ENCODE measurements at regions not wholly inside any gene's neighbourhood (a gene's known extent, or its start where the extent isn't known, plus 50 kb on each side); places are given as distances from the start of the nearest gene placed in this dataset.
A peak's percentile ranks its signal among the peaks of the same experiment; 100 is the strongest.
"Not testable (repeated sequence)": the region's sequence is repeated elsewhere in the genome, so short reads cannot be mapped to it uniquely, and the experiment has no call there.

DNA sequence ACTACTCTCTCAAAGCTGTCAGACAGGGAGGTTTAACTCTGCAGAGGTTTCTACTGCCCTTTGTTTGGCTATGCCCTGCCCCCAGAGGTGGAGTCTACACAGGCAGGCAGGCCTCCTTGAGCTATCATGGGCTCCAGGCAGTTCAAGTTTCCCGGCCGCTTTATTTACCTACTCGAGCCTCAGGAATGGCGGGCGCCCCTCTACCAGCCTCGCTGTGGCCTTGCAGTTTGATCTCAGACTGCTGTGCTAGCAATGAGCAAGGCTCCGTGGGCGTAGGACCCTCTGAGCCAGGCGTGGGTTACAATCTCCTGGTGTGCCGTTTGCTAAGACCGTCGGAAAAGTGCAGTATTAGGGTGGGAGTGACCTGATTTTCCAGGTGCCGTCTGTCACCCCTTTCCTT, 124.3 kb downstream of the PTCHD1 start:
- DNase-seq: not testable (repeated sequence)

DNA sequence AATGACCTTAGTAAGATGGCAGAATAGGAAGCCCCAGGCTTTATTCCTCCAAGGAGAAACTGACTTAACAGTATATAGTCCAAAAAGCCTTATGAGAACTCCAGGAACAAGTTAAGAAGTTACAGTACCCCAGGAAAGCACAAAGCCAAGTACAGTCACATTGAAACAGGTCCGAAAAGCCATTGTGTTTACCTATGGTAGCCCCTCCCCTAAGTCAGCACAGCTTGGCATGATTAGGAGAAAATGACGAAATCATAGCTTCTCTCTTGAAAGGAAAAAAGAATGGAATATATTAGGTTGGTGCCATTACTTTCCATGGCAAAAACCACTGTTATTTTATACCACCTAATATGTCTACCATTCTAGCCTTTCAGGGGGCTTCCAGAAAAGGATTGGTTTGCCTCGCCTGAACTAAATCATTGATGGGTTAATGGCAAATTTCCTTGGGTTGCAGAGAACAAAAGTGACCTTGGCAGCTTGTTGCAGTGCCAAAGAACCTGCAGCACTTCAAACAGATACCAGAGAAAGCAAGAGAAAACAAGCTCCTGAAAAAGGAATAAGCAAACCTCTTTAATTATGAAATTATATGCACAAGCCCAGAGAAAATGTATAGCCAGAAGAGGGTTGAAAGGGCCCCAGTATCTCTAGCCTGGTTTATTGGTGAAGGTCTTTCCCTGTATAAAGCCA, 130.6 kb downstream of the PTCHD1 start:
- no peak for DNase-seq

GRCh38 chrX:23465985-23466384, 131.3 kb downstream of the PTCHD1 start:
- DNase-seq: no peak

- no peak for DNase-seq
These were observed 143.4 kb downstream of the PTCHD1 start for GRCh38 chrX:23478056-23478455.

DNA sequence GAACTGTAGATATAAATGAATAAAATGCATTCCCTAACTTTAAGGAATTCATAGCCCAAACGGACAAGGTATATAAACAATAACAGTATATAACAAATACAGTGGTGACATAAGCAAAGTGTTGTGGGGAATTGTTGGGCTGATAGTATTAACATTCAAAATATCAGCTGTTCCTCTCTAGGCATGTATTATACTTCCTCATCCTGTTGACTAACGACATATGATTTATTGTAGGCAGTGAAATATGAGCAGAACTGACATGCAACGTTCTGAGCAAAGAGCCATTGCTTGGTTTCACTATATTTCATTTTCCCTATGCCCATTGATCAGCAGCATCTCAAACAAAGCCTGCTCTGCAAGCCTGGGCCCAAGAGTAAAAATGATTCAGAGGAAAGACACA, 143.9 kb downstream of the PTCHD1 start:
- no peak for DNase-seq

DNA sequence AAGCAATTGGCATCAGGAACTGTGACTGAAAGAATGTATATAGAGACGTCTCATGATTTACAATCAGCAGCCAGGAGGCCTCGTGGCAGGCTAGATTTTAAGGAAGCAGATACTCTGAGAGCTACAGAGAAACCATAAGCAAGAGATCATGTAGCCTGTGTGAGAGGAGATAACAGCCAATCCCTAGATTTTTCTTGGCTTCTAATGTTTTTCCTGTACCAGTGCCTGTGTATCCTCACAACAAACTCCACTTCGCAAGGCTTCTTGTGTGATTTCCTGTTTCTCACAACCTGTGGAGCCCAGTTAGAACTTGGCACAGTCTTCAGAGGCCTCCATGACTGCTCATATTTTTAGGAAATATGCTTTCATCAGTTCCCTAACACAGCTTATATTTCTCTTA, 147.9 kb downstream of the PTCHD1 start:
- DNase-seq: no peak

DNA sequence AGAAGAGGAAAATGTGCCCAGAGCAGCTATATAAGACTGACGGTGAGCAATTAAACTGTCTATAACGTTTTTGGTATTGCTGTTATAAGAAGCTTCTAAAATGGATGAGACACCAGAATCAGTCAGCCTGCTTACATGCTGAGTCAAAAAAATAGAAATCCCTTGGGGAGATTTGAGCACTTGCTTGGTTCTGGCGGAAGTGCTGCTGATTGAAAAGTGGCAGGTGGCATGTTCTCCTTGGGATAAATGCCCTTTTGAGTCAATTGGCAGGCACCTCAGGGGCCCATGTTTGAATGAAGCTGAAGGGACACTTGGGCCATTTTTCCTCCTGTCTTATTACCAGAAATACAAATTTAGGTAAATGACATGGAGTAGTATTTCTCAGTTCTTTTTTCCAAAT, 148.7 kb downstream of the PTCHD1 start:
- DNase-seq: no peak

- DNase-seq: no peak
These were observed 159.3 kb downstream of the PTCHD1 start for GRCh38 chrX:23493941-23494374.

DNA sequence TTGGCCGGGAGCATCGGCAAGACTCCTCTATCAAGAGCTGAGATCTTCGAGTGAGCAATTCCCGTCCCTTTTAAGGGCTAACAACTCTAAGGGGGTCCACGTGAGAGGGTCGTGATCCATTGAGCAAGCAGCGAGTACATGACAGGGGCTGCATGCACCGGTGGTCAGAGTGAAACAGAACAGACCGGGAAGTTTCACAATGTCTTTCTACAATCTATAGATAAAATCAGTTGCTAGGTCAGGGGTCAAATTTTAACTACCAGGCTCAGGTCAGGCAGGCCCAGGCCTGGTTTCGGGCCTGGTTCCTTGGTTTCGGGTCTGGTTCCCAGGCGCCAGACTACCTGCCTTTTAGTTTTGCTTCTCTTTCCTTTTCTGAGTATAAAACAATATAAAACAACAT, 160.1 kb downstream of the PTCHD1 start:
- DNase-seq: no peak

DNA sequence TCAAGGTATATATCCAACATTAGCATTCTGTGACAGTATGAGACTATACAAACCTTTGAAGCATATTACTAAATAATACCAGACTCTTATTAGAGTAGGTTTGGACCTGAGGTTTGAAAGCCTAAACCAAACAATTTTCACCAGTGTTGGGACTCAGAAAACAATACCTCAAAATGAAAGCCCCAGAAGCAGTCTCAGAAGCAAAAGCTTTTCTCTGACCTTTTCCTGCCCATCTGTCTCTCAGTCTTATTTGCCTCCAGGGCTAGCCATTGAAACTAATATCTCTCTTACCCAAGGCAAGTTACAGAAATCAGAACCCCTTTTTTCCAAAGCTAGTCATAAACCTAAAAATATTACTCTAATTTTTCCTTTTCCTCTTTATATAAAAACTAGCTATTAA, 163.3 kb downstream of the PTCHD1 start:
- no peak for DNase-seq

DNA sequence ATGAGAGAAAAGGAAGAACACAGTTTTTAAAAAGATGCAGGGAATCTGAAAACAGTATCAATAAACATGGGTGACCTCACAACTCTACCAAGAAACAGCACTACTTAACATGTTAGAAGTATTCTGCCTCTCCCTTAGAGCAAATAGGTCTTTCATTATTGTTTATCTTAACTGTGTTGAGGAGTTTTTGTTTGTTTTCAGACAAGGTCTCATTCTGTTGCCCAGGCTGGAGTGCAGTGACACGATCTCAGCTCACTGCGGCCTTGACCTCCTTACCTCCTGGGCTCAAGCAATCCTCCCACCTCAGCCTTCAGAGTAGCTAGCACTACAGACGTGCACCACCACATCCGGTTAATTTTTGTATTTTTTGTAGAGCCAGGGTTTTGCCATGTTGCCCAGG, 165.3 kb upstream of the PRDX4 start:
- DNase-seq: no peak

- DNase-seq: peak; percentile 75
These were observed 163.3 kb upstream of the PRDX4 start for GRCh38 chrX:23503835-23504539.

GRCh38 chrX:23504540-23504884, 162.8 kb upstream of the PRDX4 start:
- no peak for DNase-seq

- no peak for DNase-seq
These were observed 162.4 kb upstream of the PRDX4 start for GRCh38 chrX:23504895-23505294.

- no peak for DNase-seq
These were observed 161.6 kb upstream of the PRDX4 start for GRCh38 chrX:23505531-23506303.

DNA sequence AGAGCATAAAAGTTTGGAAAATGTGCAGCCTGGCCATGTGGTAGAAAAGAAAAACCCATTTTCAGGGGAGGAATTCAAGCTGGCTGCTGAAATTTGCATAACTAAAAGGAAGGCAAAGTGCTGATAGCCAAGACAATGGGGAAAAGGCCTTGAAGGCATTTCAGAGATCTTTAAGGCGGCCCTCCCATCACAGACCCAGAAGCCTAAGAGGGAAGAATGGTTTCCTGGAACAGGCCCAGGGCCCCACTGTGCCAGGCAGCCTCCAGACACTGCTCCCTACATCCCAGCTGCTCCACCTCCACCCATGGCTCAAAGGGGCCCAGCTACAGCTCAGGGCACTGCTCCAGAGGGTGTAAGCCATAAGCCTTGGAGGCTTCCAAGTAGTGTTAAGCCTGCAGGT, 158.0 kb upstream of the PRDX4 start:
- DNase-seq: no peak

DNA sequence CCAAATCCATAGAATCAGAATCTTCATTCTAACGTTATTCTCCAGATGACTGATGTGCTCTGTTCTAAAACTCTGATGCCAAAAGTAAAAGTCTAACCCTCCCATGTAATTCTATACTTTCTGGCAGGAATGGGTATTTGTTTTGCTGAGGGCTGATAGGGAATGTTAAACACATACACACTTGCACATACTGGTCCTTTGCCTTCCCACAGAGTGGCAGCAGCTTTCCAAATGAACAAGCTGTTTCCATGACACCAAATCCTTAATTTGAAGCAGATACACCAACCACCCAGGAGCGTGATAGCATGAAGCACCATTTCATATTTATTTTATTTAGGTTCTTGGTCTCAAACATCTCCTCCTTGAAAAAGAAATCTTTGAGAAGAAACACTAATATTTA, 155.5 kb upstream of the PRDX4 start:
- no peak for DNase-seq

GRCh38 chrX:23513121-23513520, 154.2 kb upstream of the PRDX4 start:
- DNase-seq: no peak

DNA sequence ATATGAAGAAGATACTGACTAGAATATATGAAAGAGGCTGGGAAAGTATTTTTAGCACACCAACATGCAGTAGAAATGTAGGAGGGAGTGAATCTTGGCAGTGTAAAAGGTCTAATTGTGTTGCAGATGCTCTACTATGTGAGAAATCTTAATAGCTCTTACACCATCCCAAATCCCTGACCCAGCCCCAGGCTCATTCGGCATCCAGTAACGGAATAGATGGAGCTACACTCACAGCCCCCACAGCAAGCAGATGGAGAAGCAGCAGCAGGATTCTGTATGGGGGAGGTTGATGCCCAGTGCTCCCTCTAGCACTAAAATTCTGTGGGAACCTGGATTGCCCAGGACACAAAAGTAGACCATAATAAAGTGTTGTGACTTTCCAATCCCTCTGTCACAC, 153.2 kb upstream of the PRDX4 start:
- no peak for DNase-seq

GRCh38 chrX:23515028-23515427, 152.3 kb upstream of the PRDX4 start:
- no peak for DNase-seq

DNA sequence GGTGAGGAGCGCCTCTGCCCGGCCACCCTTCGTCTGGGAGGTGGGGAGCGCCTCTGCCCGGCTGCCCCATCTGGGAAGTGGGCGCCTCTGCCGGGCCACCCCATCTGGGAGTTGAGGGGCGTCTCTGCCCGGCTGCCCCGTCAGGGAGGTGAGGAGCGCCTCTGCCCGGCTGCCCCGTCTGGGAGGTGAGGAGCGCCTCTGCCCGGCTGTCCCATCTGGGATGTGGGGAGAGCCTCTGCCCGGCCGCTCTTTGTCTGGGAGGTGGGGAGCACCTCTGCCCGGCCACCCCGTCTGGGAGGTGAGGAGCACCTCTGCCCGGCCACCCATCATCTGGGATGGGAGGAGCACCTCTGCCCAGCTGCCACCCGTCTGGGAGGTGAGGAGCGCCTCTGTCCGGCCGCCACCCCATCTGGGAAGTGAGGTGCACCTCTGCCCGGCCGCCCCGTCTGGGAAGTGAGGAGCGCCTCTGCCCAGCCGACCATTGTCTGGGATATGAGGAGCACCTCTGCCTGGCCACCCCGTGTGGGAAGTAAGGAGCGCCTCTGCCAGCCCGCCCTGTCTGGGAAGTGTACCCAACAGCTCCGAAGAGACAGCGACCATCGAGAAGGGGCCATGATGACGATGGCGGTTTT, 144.2 kb upstream of the PRDX4 start:
- DNase-seq: not testable (repeated sequence)

DNA sequence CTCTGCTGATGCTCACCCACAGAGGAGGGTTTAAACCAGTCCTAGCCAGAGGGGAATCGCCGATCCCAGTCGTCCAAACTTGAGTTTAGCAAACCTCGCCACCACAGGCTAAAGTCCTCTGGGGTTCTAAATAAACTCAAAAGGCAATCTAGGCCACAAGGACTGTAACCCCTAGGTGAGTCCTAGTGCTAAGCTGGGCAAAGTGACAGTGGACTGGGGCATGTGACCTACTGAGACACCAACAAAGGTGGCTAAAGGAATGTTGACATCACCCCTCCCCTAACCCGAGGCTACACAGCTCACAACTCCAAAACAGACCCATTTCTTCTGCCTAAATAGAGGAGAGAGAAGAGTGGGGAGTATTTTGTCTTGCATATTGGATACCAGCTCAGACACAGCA, 142.8 kb upstream of the PRDX4 start:
- no peak for DNase-seq

DNA sequence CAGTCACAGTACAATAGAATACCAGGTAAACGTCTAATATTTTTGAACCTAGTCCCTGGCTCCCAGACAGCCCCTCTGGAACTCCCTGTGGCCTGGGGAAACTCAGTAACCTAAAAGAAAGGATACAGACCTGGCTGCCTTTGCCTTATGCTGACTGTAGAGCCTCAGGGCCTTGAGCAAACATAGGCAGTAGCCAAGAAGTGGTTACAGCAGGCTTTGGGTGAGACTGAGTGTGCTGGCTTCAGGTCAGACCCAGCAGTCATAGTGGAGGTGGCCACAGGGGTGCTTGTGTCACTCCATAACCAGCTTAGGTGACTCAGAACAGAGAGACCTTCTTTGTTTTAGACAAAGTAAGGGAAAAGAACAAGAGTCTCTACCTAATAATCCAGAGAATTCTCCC, 141.8 kb upstream of the PRDX4 start:
- DNase-seq: no peak

DNA sequence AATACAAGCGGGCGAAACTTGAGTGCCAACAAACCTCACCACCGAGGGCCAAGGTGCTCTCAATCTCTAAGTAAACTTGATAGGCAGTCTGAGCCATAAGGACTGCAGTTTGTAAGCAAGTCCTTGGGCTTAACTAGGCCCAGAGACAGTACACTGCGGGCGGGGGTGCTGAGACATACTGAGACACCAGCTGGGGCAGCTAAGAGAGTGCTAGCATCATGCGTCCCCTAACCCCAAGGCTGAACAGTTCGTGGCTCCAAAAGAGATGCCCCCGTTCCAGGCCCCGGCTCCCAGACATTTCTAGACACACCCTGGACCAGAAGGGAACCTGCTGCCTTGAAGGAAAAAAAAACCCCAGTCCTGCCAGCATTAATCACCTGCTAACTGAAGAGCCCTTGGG, 126.8 kb upstream of the PRDX4 start:
- DNase-seq: no peak

Measured in right hindlimb (tissue), 1 donor.